Fibroblast of gingiva (primary cell): ENCODE measurements at regions not wholly inside any gene's neighbourhood (a gene's known extent, or its start where the extent isn't known, plus 50 kb on each side); places are given as distances from the start of the nearest gene placed in this dataset.

Experiments
- DNase-seq: peaks from one replicate; pipeline ENCODE4 v3.0.0-alpha.2; 2011; ENCODE audit warnings: low read depth

GRCh38 chr2:138846216-138846821 is 66.1 kb upstream of the NXPH2 start:
- peak; percentile 2 for DNase-seq

- DNase-seq = no peak
These were observed 62.2 kb upstream of the NXPH2 start for GRCh38 chr2:138842341-138842740.

- DNase-seq = no peak
These were observed 61.3 kb upstream of the NXPH2 start for GRCh38 chr2:138841459-138841858.

GRCh38 chr2:138838851-138839620 is 58.8 kb upstream of the NXPH2 start:
- DNase-seq = no peak

GRCh38 chr2:138831691-138832090 is 51.5 kb upstream of the NXPH2 start:
- no peak for DNase-seq

- DNase-seq = no peak
These were observed 51.0 kb upstream of the NXPH2 start for GRCh38 chr2:138831154-138831553.

GRCh38 chr2:138830547-138830946 is 50.4 kb upstream of the NXPH2 start:
- no peak for DNase-seq
